ENCODE measurements at regions not wholly inside any gene's neighbourhood (a gene's known extent, or its start where the extent isn't known, plus 50 kb on each side); places are given as distances from the start of the nearest gene placed in this dataset.
"Not testable (repeated sequence)": the region's sequence is repeated elsewhere in the genome, so short reads cannot be mapped to it uniquely, and the experiment has no call there.

DNA sequence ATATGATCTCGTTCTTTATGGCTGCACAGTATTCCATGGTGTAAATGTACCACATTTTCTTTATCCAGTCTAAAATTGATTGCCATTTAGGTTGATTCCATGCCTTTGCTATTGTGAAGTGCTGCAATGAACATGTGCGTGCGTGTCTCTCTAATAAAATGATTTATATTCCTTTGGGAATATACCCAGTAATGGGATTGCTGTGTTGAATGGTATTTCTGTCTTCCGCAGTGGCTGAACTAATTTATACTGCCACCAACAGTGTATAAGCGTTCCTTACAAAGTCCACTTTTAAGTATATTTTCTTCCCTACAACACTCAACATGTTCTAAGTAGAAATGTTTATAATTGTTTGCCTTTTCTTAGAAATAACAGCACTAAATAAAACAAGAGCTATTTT lies 521.9 kb downstream of the DTWD2 start:
- no peak for FAIRE-seq

DNA sequence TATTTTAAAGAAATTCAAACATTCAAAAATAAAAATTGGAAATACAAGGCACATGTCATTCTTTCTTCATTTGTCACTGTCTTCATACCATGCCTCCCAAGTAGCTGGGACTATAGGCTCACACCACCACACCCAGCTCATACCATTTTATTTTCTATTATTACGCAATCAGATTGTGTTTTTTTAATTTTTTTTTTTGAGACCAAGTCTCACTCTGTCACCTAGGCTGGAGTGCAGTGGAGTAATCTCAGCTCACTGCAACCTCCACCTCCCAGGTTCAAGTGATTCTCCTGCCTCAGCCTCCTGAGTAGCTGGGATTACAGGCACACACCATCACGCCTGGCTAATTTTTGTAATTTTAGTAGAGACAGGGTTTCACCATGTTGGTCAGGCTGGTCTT lies 526.1 kb downstream of the DTWD2 start:
- FAIRE-seq: not testable (repeated sequence)

DNA sequence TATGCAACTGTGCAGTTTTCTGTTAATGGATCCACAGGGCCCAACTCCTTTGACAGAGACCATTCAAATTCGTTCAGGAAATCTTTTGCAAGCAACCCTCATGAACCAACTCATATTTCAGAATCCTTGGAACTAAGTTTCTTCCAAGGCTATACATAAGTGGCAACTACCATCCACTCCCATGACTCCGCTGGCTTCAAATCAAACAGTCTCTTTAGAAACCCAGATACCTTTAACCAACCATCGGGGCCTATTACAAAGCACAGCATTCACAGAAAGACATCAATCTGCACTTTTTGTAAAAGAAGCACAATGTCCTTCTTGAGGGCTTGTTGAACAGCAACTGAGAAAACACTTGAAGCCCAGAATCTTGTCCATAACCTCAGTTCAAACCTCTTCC lies 526.9 kb downstream of the DTWD2 start:
- FAIRE-seq: no peak

GRCh38 chr5:118459490-118459889 lies 528.9 kb downstream of the DTWD2 start:
- no peak for FAIRE-seq

DNA sequence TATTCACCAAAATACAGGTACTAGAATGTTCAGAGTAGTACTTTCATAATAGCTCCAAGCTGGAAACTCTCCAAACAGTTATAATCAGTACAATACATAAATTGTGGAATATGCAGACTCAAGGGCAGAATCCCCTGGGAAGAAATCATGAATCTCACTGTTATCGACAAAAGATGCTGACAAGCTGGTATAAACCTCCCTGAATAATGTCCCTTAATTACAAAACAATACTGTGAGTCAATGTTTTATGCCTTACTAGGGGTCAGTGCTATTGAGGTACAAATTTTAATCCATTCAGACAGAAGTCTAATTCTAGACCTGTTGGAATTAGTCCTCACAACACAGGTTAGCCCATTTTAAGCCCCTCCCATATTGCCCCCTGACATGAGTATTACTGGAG lies 532.3 kb downstream of the DTWD2 start:
- no peak for FAIRE-seq

DNA sequence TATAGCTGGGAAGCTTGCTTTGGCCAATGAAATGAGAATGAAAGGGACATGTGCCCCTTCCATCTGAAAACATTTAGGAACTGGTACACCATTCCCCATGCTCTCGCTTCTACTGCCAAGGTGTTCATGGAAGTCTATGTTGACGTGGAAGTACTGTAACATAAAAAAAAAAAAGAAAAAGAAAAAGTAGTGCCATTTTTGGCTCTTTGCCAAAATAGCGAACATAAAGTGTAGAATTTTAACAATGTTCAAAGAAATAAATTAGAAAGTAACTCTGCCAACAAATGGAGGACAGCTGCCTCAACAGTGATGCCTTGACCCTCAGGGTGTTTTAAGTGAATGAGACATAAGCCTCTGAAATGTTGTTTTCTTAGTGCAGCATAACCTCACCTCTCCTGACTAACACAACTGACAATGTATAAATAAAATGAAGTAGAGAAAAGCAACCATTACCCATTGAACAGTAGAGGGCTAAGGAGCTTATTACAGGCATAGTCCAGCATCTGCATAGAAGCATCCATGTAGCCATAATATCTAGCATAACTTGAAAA lies 536.6 kb downstream of the DTWD2 start:
- no peak for FAIRE-seq

GRCh38 chr5:118450554-118451332 lies 537.6 kb downstream of the DTWD2 start:
- FAIRE-seq: no peak

- FAIRE-seq: no peak
These were observed 541.0 kb downstream of the DTWD2 start for GRCh38 chr5:118447350-118447749.

GRCh38 chr5:118441956-118442355 lies 546.4 kb downstream of the DTWD2 start:
- no peak for FAIRE-seq

- no peak for FAIRE-seq
These were observed 547.3 kb downstream of the DTWD2 start for GRCh38 chr5:118441034-118441433.

- FAIRE-seq: no peak
These were observed 547.9 kb downstream of the DTWD2 start for GRCh38 chr5:118440496-118440895.

GRCh38 chr5:118439831-118440230 lies 548.5 kb downstream of the DTWD2 start:
- no peak for FAIRE-seq

DNA sequence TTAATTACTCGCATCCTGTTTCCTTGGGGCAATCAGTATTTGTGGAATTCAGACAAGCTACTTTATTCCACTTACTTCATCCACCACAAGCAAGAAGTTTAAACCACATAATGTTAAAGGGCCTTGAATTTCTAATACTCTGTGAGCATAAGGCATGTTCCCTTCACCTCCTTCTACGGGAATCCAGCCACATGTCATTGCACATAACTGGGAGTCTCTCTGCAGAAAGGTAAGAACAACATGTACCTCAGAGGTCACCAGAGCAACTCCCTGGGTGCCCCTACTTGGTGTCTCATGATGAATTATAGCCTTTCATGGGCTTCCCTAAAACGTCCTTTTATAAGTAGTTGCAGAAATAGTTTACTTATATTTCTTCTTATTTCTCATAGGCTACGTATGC lies 553.2 kb downstream of the DTWD2 start:
- no peak for FAIRE-seq

GRCh38 chr5:118434522-118434921 lies 553.8 kb downstream of the DTWD2 start:
- no peak for FAIRE-seq

GRCh38 chr5:118430076-118430475 lies 558.3 kb downstream of the DTWD2 start:
- FAIRE-seq: no peak

GRCh38 chr5:118407958-118408357 lies 580.4 kb downstream of the DTWD2 start:
- FAIRE-seq: no peak

GRCh38 chr5:118405650-118406061 lies 582.7 kb downstream of the DTWD2 start:
- FAIRE-seq: no peak

DNA sequence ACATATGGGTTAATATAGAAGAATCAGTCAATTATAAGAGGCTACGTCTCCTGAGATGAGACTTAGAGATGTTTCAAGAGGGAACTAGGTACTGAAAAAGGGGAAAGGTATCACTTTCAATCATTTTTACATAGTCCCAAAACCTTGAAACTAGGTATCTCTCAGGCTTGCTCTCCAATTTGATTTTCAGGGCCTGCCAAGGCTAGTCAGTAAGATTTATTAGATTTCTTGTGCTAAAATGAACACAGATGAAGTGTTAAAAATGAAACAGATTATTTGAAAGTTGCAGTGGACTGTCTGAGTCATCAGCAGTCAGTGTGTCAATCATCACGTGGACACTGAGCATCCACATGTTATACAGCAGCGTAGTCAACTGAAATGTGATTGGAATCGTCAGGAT lies 591.1 kb downstream of the DTWD2 start:
- no peak for FAIRE-seq

- no peak for FAIRE-seq
These were observed 595.9 kb downstream of the DTWD2 start for GRCh38 chr5:118392491-118392890.

GRCh38 chr5:118382931-118383330 lies 605.4 kb downstream of the DTWD2 start:
- not testable (repeated sequence) for FAIRE-seq

- no peak for FAIRE-seq
These were observed 608.9 kb downstream of the DTWD2 start for GRCh38 chr5:118379470-118379869.

- FAIRE-seq: no peak
These were observed 609.4 kb downstream of the DTWD2 start for GRCh38 chr5:118378959-118379358.

DNA sequence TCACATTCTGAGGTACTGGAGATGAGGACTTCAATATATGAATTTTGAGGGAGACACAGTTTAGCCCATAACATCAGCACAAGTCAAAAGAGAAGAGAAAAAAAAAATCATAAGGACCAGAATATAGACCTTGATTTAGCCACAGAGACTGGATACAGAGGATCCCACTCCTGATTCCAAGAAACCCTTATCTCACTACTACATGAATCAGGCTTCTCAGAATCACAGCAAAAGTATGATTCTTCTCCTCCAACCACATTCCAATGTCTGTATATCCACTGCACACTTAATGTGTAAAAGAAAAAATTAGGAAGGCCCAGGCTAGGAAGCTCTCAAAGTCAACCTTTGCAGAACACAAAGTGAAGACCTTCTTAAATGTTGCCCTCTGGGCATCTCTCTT lies 610.9 kb downstream of the DTWD2 start:
- FAIRE-seq: no peak

- no peak for FAIRE-seq
These were observed 616.1 kb downstream of the DTWD2 start for GRCh38 chr5:118371973-118372831.
